IMR-90 (cell line): ENCODE measurements at regions not wholly inside any gene's neighbourhood (a gene's known extent, or its start where the extent isn't known, plus 50 kb on each side); places are given as distances from the start of the nearest gene placed in this dataset.

Source experiments
- ATAC-seq: fragments of 200-7000 bp; cut with Tn5 transposase; 2 replicates; pipeline ENCODE4 v1.9.1; 2020; ENCODE audit warnings: low read depth, mild to moderate bottlenecking, moderate library complexity
- BruUV-seq: library from RNA; stranded (reverse); fragments of 400-500 nt; replicated peaks from 2 replicates; lab custom pipeline; 2021; lab: Mats Ljungman, UMichigan
- CTCF ChIA-PET: fragments of 300-600 bp; formaldehyde crosslinking; extraction: SDS; loops from one replicate; lab custom pipeline; 2021; ENCODE audit warnings: antibody characterized with exemption; lab: Yijun Ruan, JAX
- POLR2A ChIA-PET: fragments of 300-600 bp; sonication (Branson Sonifier 250); formaldehyde crosslinking; loops from one replicate; lab custom pipeline; 2022; ENCODE audit warnings: antibody characterized with exemption; ENCODE audit not compliant: unreplicated experiment; lab: Charles Lee
- DNase-seq: peaks from one replicate; pipeline ENCODE4 v3.0.0; 2013
- H2AFZ ChIP-seq: replicated peaks from 2 replicates; pipeline ENCODE3; 2013; ENCODE audit warnings: low read length, mild to moderate bottlenecking; ENCODE audit not compliant: poor library complexity
- H2AK5ac ChIP-seq: 2 replicates; pipeline ENCODE4 v1.6.1; 2013; ENCODE audit warnings: low read depth, low read length, inconsistent platforms
- H2AK9ac ChIP-seq: replicated peaks from 2 replicates; pipeline ENCODE3; 2013; ENCODE audit warnings: mild to moderate bottlenecking, low read depth, low read length, moderate library complexity; ENCODE audit not compliant: poor library complexity
- H2BK120ac ChIP-seq: 2 replicates; pipeline ENCODE4 v1.6.1; 2013; ENCODE audit warnings: low read depth, low read length, inconsistent platforms
- H2BK15ac ChIP-seq: 3 replicates; pipeline ENCODE4 v1.6.1; 2013; ENCODE audit warnings: low read depth, low read length, inconsistent platforms
- H2BK20ac ChIP-seq: 2 replicates; pipeline ENCODE4 v1.6.1; 2013; ENCODE audit warnings: low read depth, mild to moderate bottlenecking, inconsistent platforms, low read length, moderate library complexity
- H2BK5ac ChIP-seq: 2 replicates; pipeline ENCODE4 v1.6.1; 2013; ENCODE audit warnings: mild to moderate bottlenecking, low read depth, low read length, inconsistent platforms; ENCODE audit not compliant: poor library complexity, severe bottlenecking
- H3K14ac ChIP-seq: replicated peaks from 2 replicates; pipeline ENCODE4 v1.6.1; 2013; ENCODE audit warnings: low read depth, low read length, inconsistent platforms
- H3K18ac ChIP-seq: 2 replicates; pipeline ENCODE4 v1.6.1; 2013; ENCODE audit warnings: low read depth, low read length, control low read depth
- H3K23ac ChIP-seq: 2 replicates; pipeline ENCODE4 v1.6.1; 2013; ENCODE audit warnings: low read depth, low read length, inconsistent platforms
- H3K27ac ChIP-seq: 2 replicates; pipeline ENCODE4 v1.5.1; 2013; ENCODE audit warnings: mild to moderate bottlenecking, control low read depth, low read length; ENCODE audit not compliant: insufficient read depth
- H3K27me3 ChIP-seq: 2 replicates; pipeline ENCODE4 v1.6.1; 2013; ENCODE audit warnings: low read length; ENCODE audit not compliant: control insufficient read depth, insufficient read depth
- H3K36me3 ChIP-seq: 2 replicates; pipeline ENCODE4 v1.6.1; 2013; ENCODE audit warnings: low read length, mixed read lengths; ENCODE audit not compliant: control insufficient read depth, insufficient read depth
- H3K4ac ChIP-seq: 2 replicates; pipeline ENCODE4 v1.6.1; 2013; ENCODE audit warnings: low read depth, low read length, inconsistent platforms
- H3K4me1 ChIP-seq: 2 replicates; pipeline ENCODE4 v1.6.1; 2013; ENCODE audit warnings: low read length, mixed read lengths; ENCODE audit not compliant: control insufficient read depth, insufficient read depth
- H3K4me2 ChIP-seq: 2 replicates; pipeline ENCODE4 v1.6.1; 2013; ENCODE audit warnings: low read depth, mild to moderate bottlenecking, control low read depth, low read length, moderate library complexity
- H3K4me3 ChIP-seq: 2 replicates; pipeline ENCODE4 v1.5.1; 2013; ENCODE audit warnings: low read depth, mild to moderate bottlenecking, control low read depth, low read length, moderate library complexity; ENCODE audit not compliant: insufficient read depth
- H3K56ac ChIP-seq: 2 replicates; pipeline ENCODE4 v1.6.1; 2013; ENCODE audit warnings: low read length, inconsistent platforms; ENCODE audit not compliant: insufficient read depth; ENCODE audit errors: extremely low read depth
- H3K79me1 ChIP-seq, 2 experiments: 2 replicates each; pipeline ENCODE4 v1.6.1; 2013; ENCODE audit warnings: low read length in 2 of 2, inconsistent platforms in 1 of 2, low read depth in 1 of 2
- H3K9ac ChIP-seq: 2 replicates; pipeline ENCODE4 v1.6.1; 2013; ENCODE audit warnings: low read depth, low read length, control low read depth
- H3K9me1 ChIP-seq: 2 replicates; pipeline ENCODE4 v1.6.1; 2013; ENCODE audit warnings: low read length, inconsistent platforms; ENCODE audit not compliant: insufficient read depth
- H3K9me3 ChIP-seq: 2 replicates; pipeline ENCODE4 v1.6.1; 2013; ENCODE audit warnings: low read length; ENCODE audit not compliant: control insufficient read depth, insufficient read depth
- H4K20me1 ChIP-seq: 2 replicates; pipeline ENCODE4 v1.6.1; 2013; ENCODE audit warnings: low read length, inconsistent platforms; ENCODE audit not compliant: insufficient read depth
- H4K5ac ChIP-seq: 2 replicates; pipeline ENCODE4 v1.6.1; 2013; ENCODE audit warnings: mild to moderate bottlenecking, low read depth, low read length, control low read depth
- H4K8ac ChIP-seq, 2 experiments: 2 replicates each; pipeline ENCODE4 v1.6.1; 2013; ENCODE audit warnings: low read depth in 2 of 2, low read length in 2 of 2, control low read depth in 1 of 2, inconsistent platforms in 1 of 2
- H4K91ac ChIP-seq: 2 replicates; pipeline ENCODE4 v1.6.1; 2013; ENCODE audit warnings: low read depth, low read length, inconsistent platforms; ENCODE audit not compliant: insufficient read depth
- BHLHE40 ChIP-seq: fragments of 150-350 bp; IDR thresholded peaks from 2 replicates; pipeline ENCODE4 v1.6.1; 2016; ENCODE audit warnings: mild to moderate bottlenecking, low read depth, low read length
- CEBPB ChIP-seq: IDR thresholded peaks from 2 replicates; pipeline ENCODE4 v1.6.1; 2012; ENCODE audit warnings: low read depth, low read length, improper control_type of control experiment
- CHD1 ChIP-seq: IDR thresholded peaks from 2 replicates; pipeline ENCODE4 v1.6.1; 2012; ENCODE audit warnings: low read depth, low read length, improper control_type of control experiment
- ELK1 ChIP-seq: fragments of 150-350 bp; IDR thresholded peaks from 2 replicates; pipeline ENCODE4 v1.6.1; 2016; ENCODE audit warnings: low read depth, mild to moderate bottlenecking, low read length, moderate library complexity, borderline replicate concordance
- FOS ChIP-seq: fragments of 150-350 bp; IDR thresholded peaks from 2 replicates; pipeline ENCODE4 v1.6.1; 2016; ENCODE audit warnings: low read depth, low read length
- MAFK ChIP-seq: IDR thresholded peaks from 2 replicates; pipeline ENCODE4 v1.6.1; 2012; ENCODE audit warnings: low read depth, low read length, improper control_type of control experiment
- MAZ ChIP-seq: IDR thresholded peaks from 2 replicates; pipeline ENCODE4 v1.6.1; 2012; ENCODE audit warnings: low read depth, mild to moderate bottlenecking, low read length, improper control_type of control experiment, moderate library complexity, borderline replicate concordance
- MXI1 ChIP-seq: IDR thresholded peaks from 2 replicates; pipeline ENCODE4 v1.6.1; 2012; ENCODE audit warnings: low read depth, mild to moderate bottlenecking, low read length, moderate library complexity, borderline replicate concordance
- NFE2L2 ChIP-seq: fragments of 150-350 bp; IDR thresholded peaks from 2 replicates; pipeline ENCODE4 v1.6.1; 2016; ENCODE audit warnings: low read depth, mild to moderate bottlenecking, low read length
- POLR2A ChIP-seq: IDR thresholded peaks from 2 replicates; pipeline ENCODE4 v1.6.1; 2012; ENCODE audit warnings: mild to moderate bottlenecking, low read depth, low read length
- RAD21 ChIP-seq: IDR thresholded peaks from 2 replicates; pipeline ENCODE4 v1.6.1; 2012; ENCODE audit warnings: low read length, improper control_type of control experiment
- RCOR1 ChIP-seq: IDR thresholded peaks from 2 replicates; pipeline ENCODE4 v1.6.1; 2012; ENCODE audit warnings: mild to moderate bottlenecking, low read length, improper control_type of control experiment; ENCODE audit not compliant: insufficient replicate concordance
- RFX5 ChIP-seq: IDR thresholded peaks from 2 replicates; pipeline ENCODE4 v1.8.0; 2012; ENCODE audit warnings: low read depth, mild to moderate bottlenecking, low read length, moderate library complexity
- SMC3 ChIP-seq: fragments of 150-350 bp; IDR thresholded peaks from 2 replicates; pipeline ENCODE4 v1.6.1; 2016; ENCODE audit warnings: low read depth, mild to moderate bottlenecking, antibody characterized with exemption, low read length, moderate library complexity
- USF2 ChIP-seq: fragments of 150-350 bp; IDR thresholded peaks from 2 replicates; pipeline ENCODE4 v1.6.1; 2017; ENCODE audit warnings: mild to moderate bottlenecking, antibody characterized with exemption, low read length, low read depth
- dilution Hi-C: fragments of 300-500 bp; cut with HindIII; formaldehyde crosslinking; loops from one replicate; pipeline ENCODE4 v1.14.3; 2018; ENCODE audit warnings: low sequenced_read_pairs; ENCODE audit not compliant: unreplicated experiment
- in situ Hi-C: fragments of 300-500 bp; cut with MboI; formaldehyde crosslinking; loops from 3 replicates; pipeline ENCODE4 v1.14.3; 2019; ENCODE audit warnings: low sequenced_read_pairs, inconsistent platforms, mixed read lengths
- intact Hi-C: fragments of 100-400 bp; cut with micrococcal nuclease; formaldehyde crosslinking; loops from 2 replicates; pipeline ENCODE4 v1.10.0; 2022
- TF ChIP-seq, protein P1 (sequence below): conservative IDR thresholded peaks from 2 replicates; pipeline ENCODE4 v1.5.1; 2012; ENCODE audit warnings: mild to moderate bottlenecking, low read depth, low read length, improper control_type of control experiment

GRCh38 chr9:99560561-99560960 lies 261.1 kb upstream of the NR4A3 start:
- no peak for TF ChIP-seq CHD1
- TF ChIP-seq FOS, result no peak
- TF ChIP-seq RAD21, result no peak
- no peak for TF ChIP-seq RFX5
- TF ChIP-seq ELK1, result no peak
- TF ChIP-seq RCOR1, result no peak
- TF ChIP-seq, protein P1, sequence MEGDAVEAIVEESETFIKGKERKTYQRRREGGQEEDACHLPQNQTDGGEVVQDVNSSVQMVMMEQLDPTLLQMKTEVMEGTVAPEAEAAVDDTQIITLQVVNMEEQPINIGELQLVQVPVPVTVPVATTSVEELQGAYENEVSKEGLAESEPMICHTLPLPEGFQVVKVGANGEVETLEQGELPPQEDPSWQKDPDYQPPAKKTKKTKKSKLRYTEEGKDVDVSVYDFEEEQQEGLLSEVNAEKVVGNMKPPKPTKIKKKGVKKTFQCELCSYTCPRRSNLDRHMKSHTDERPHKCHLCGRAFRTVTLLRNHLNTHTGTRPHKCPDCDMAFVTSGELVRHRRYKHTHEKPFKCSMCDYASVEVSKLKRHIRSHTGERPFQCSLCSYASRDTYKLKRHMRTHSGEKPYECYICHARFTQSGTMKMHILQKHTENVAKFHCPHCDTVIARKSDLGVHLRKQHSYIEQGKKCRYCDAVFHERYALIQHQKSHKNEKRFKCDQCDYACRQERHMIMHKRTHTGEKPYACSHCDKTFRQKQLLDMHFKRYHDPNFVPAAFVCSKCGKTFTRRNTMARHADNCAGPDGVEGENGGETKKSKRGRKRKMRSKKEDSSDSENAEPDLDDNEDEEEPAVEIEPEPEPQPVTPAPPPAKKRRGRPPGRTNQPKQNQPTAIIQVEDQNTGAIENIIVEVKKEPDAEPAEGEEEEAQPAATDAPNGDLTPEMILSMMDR, result no peak
- no peak for TF ChIP-seq POLR2A
- TF ChIP-seq SMC3, result no peak
- no peak for TF ChIP-seq CEBPB
- no peak for TF ChIP-seq MAFK
- TF ChIP-seq NFE2L2, result no peak
- TF ChIP-seq USF2, result no peak
- no peak for TF ChIP-seq BHLHE40
- TF ChIP-seq MXI1, result no peak
- no peak for TF ChIP-seq MAZ
- Histone ChIP-seq H3K9me1 (no peaks in the 10 kb centered on the region), H3K36me3 (no peaks in the 10 kb centered on the region), H4K91ac (no peak overlapping the region), H3K9me3 (no peaks in the 10 kb centered on the region), H2BK5ac (no peak overlapping the region), H2BK15ac (no peak overlapping the region), H2AFZ (no peak overlapping the region), H4K8ac (no peak overlapping the region), H3K56ac (no peak overlapping the region), H3K4ac (no peak overlapping the region), H4K20me1 (no peaks in the 10 kb centered on the region), H3K9ac (no peak overlapping the region), H2AK9ac (no peak overlapping the region), H3K27ac (no peak overlapping the region), H3K4me3 (no peak overlapping the region), H2AK5ac (no peak overlapping the region), H4K5ac (no peak overlapping the region), H2BK20ac (no peak overlapping the region), H3K27me3 (peaks cover 15% of the 10 kb centered on the region), H3K18ac (no peak overlapping the region), H3K23ac (no peak overlapping the region), H2BK120ac (no peak overlapping the region), H3K4me1 (no peaks in the 10 kb centered on the region), H3K4me2 (no peak overlapping the region), H3K79me1 (no peaks in the 10 kb centered on the region), H3K14ac (no peak overlapping the region)
- dilution Hi-C loops, result no loop called here
- no TSS peak for BruUV-seq
- in situ Hi-C loops, result no loop called here
- ChIA-PET CTCF (no interaction called here), POLR2A (no interaction called here)
- ATAC-seq (no peak), DNase-seq (no peak)
- intact Hi-C loops, result no loop called here
